ENCODE measurements at regions not wholly inside any gene's neighbourhood (a gene's known extent, or its start where the extent isn't known, plus 50 kb on each side); places are given as distances from the start of the nearest gene placed in this dataset.

DNA sequence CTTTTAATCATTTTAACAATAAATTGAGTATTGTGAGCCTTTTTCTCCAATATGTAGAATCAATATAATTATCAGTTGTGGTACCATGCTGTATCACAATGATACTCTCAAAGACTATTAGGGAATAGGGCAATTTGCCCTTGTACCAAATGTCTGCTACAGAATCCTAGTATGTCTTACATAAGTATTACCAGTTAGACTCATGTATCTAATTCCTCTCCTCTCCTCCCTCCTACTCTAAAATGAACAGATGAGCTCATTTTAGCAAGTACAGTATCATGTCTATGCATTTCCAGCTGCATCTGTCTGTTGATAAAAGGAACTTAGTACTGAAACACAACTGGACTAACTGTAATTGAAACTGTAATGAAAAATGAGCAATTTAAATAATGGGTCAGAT is 124.3 kb upstream of the ATP11B start:
- TF ChIP-seq CTCF (IDR thresholded peaks at IDR 0.05; ENCODE audit: low read length) (no peak), EZH2 (IDR thresholded peaks at IDR 0.05; ENCODE audit: borderline replicate concordance, low read length) (no peak)

DNA sequence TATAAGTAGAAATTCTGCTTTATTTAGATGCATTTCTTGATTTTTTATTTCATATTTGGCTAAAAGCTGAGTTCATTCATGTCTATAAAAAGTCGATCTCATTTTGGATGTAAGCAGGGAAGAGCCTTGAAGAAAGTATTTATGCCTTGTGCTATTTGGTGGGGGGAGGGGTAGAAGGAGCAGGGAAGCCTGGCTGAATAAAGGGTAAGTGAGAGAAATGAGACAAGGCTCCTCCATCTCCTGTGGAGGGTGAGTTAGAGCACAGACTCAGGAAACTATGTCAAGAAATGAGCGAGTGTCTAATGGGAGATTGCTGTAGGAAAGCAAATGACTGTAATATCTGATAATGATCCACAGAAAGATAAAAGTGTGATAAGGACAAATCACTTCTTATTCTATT is 121.8 kb upstream of the ATP11B start:
- Histone ChIP-seq H2AFZ (ENCODE audit: low read length) (no peak overlapping the region), H3K4me2 (ENCODE audit: low read length) (no peak overlapping the region), H4K20me1 (ENCODE audit: insufficient read depth, low read length) (no peaks in the 10 kb centered on the region), H3K36me3 (ENCODE audit: insufficient read depth, low read length) (no peaks in the 10 kb centered on the region), H3K27ac (ENCODE audit: low read depth, low read length, poor library complexity, severe bottlenecking) (no peak overlapping the region), H3K9ac (ENCODE audit: low read length) (no peak overlapping the region), H3K9me3 (ENCODE audit: low read length) (no peaks in the 10 kb centered on the region), H3K9me2 (ENCODE audit: low read depth, low read length) (no peaks in the 10 kb centered on the region), H3F3A (ENCODE audit: insufficient read depth, low read length) (no peaks in the 10 kb centered on the region), H3K27me3 (ENCODE audit: insufficient read depth, low read length) (no peaks in the 10 kb centered on the region), H3K4me1 (ENCODE audit: insufficient read depth, low read length, severe bottlenecking) (no peaks in the 10 kb centered on the region), H3K4me3 (ENCODE audit: low read depth, low read length, poor library complexity, severe bottlenecking) (no peak overlapping the region), H3K79me2 (ENCODE audit: insufficient read depth, low read length) (no peaks in the 10 kb centered on the region)
- no peak for TF ChIP-seq EZH2 (IDR thresholded peaks at IDR 0.05; ENCODE audit: borderline replicate concordance, low read length)
- TF ChIP-seq CTCF (IDR thresholded peaks at IDR 0.05; ENCODE audit: low read length): no peak

More for the DNA sequence above, 124.3 kb upstream of the ATP11B start:
- no peak overlapping the region for H3K27ac ChIP-seq (ENCODE audit: low read depth, low read length, poor library complexity, severe bottlenecking)
- H3K4me2 ChIP-seq (ENCODE audit: low read length): no peak overlapping the region
- no peaks in the 10 kb centered on the region for H3K36me3 ChIP-seq (ENCODE audit: insufficient read depth, low read length)
- H3K4me3 ChIP-seq (ENCODE audit: low read depth, low read length, poor library complexity, severe bottlenecking): no peak overlapping the region
- no peaks in the 10 kb centered on the region for H3K9me2 ChIP-seq (ENCODE audit: low read depth, low read length)
- no peaks in the 10 kb centered on the region for H3K9me3 ChIP-seq (ENCODE audit: low read length)
- H3K4me1 ChIP-seq (ENCODE audit: insufficient read depth, low read length, severe bottlenecking): no peaks in the 10 kb centered on the region
- H2AFZ ChIP-seq (ENCODE audit: low read length): no peak overlapping the region
- no peaks in the 10 kb centered on the region for H3K27me3 ChIP-seq (ENCODE audit: insufficient read depth, low read length)
- H3F3A ChIP-seq (ENCODE audit: insufficient read depth, low read length): no peaks in the 10 kb centered on the region
- no peak overlapping the region for H3K9ac ChIP-seq (ENCODE audit: low read length)
- H3K79me2 ChIP-seq (ENCODE audit: insufficient read depth, low read length): no peaks in the 10 kb centered on the region
- no peaks in the 10 kb centered on the region for H4K20me1 ChIP-seq (ENCODE audit: insufficient read depth, low read length)

DNA sequence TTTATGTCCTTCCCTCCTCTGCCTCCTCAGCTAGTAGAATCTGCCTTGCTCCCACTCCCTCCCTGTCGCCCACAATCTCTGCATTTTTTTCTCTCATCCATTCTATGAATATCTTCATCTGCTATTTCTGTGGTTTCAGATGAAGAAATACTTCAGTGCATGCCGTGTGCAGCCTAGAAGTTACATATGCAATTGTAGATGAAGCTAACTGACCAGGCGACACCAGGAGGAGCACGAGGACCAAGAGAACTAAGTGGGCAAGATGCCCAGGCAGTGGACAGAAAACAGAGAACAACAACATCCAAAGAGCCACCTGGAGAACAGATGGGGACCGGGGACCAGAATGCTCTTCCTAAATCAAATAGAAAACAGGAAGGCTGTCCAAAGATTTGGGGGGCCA is 121.4 kb upstream of the ATP11B start:
- Histone ChIP-seq H4K20me1 (ENCODE audit: insufficient read depth, low read length) (no peaks in the 10 kb centered on the region), H3K4me2 (ENCODE audit: low read length) (no peak overlapping the region), H3K9me3 (ENCODE audit: low read length) (no peaks in the 10 kb centered on the region), H3K9ac (ENCODE audit: low read length) (no peak overlapping the region), H3K27me3 (ENCODE audit: insufficient read depth, low read length) (no peaks in the 10 kb centered on the region), H3K79me2 (ENCODE audit: insufficient read depth, low read length) (no peaks in the 10 kb centered on the region), H3F3A (ENCODE audit: insufficient read depth, low read length) (no peaks in the 10 kb centered on the region), H3K36me3 (ENCODE audit: insufficient read depth, low read length) (no peaks in the 10 kb centered on the region), H3K4me3 (ENCODE audit: low read depth, low read length, poor library complexity, severe bottlenecking) (no peak overlapping the region), H2AFZ (ENCODE audit: low read length) (no peak overlapping the region), H3K9me2 (ENCODE audit: low read depth, low read length) (no peaks in the 10 kb centered on the region), H3K27ac (ENCODE audit: low read depth, low read length, poor library complexity, severe bottlenecking) (no peak overlapping the region), H3K4me1 (ENCODE audit: insufficient read depth, low read length, severe bottlenecking) (no peaks in the 10 kb centered on the region)
- TF ChIP-seq CTCF (IDR thresholded peaks at IDR 0.05; ENCODE audit: low read length): no peak

Measured in OCI-LY1 (cell line).